ENCODE measurements at regions not wholly inside any gene's neighbourhood (a gene's known extent, or its start where the extent isn't known, plus 50 kb on each side); places are given as distances from the start of the nearest gene placed in this dataset.

DNA sequence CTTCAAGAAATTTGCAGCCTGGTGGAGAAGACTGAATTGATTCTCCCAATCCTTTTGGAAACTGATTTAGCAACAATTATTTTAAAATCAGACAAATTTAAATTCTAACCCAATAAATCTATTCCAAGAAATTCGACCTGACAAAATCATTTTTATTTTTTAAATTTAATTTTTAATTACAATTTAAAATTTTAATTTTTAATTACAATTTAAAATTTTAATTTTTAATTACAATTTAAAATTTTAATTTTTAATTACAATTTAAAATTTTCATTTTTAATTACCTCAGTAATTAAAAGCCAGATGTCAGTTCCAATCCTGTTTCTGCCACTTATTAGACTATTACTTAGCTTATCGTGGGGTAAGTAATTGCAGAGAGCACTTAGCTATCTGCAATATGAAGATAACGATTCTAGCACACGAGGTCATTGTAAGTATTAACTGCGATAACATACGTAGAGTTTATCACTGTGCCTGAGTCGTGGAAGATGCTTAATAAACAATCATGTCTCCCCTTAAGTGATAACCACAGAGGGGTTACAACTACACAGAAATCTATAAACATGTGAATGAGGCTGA is 346.4 kb upstream of the SLC24A2 start:
- no peak for TF ChIP-seq POLR2A (IDR thresholded peaks at IDR 0.05)
- TF ChIP-seq, protein P1, sequence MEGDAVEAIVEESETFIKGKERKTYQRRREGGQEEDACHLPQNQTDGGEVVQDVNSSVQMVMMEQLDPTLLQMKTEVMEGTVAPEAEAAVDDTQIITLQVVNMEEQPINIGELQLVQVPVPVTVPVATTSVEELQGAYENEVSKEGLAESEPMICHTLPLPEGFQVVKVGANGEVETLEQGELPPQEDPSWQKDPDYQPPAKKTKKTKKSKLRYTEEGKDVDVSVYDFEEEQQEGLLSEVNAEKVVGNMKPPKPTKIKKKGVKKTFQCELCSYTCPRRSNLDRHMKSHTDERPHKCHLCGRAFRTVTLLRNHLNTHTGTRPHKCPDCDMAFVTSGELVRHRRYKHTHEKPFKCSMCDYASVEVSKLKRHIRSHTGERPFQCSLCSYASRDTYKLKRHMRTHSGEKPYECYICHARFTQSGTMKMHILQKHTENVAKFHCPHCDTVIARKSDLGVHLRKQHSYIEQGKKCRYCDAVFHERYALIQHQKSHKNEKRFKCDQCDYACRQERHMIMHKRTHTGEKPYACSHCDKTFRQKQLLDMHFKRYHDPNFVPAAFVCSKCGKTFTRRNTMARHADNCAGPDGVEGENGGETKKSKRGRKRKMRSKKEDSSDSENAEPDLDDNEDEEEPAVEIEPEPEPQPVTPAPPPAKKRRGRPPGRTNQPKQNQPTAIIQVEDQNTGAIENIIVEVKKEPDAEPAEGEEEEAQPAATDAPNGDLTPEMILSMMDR (IDR thresholded peaks at IDR 0.05), result no peak

All from prostate gland (tissue), 2 donors.